RWPE2 (cell line): ENCODE measurements at regions not wholly inside any gene's neighbourhood (a gene's known extent, or its start where the extent isn't known, plus 50 kb on each side); places are given as distances from the start of the nearest gene placed in this dataset.
"Not testable (repeated sequence)": the region's sequence is repeated elsewhere in the genome, so short reads cannot be mapped to it uniquely, and the experiment has no call there.

Experiments used
- ATAC-seq: fragments of 200-7000 bp; cut with Tn5 transposase; 3 replicates; pipeline ENCODE4 v1.9.1; 2021; ENCODE audit warnings: low read depth
- DNase-seq: peaks from one replicate; pipeline ENCODE4 v3.0.0-alpha.2; 2020; ENCODE audit warnings: low spot score
- H3K27ac ChIP-seq: fragments of 450-650 bp; 2 replicates; pipeline ENCODE4 v1.5.1; 2017; ENCODE audit warnings: mild to moderate bottlenecking; ENCODE audit not compliant: poor library complexity, severe bottlenecking
- H3K27me3 ChIP-seq: fragments of 250-450 bp; sonication (Bioruptor Pico); 2 replicates; pipeline ENCODE4 v1.5.1; 2021; ENCODE audit warnings: mild to moderate bottlenecking, moderate library complexity; ENCODE audit not compliant: insufficient read depth, poor library complexity, severe bottlenecking
- H3K36me3 ChIP-seq: fragments of 250-450 bp; sonication (Bioruptor Pico); 2 replicates; pipeline ENCODE4 v1.5.1; 2020; ENCODE audit warnings: low read depth, mild to moderate bottlenecking, moderate library complexity
- H3K4me1 ChIP-seq: fragments of 250-450 bp; sonication (Bioruptor Pico); 2 replicates; pipeline ENCODE4 v1.5.1; 2021; ENCODE audit warnings: mild to moderate bottlenecking, moderate library complexity; ENCODE audit not compliant: insufficient read depth, poor library complexity, severe bottlenecking
- H3K4me3 ChIP-seq: fragments of 250-450 bp; sonication (Bioruptor Pico); 2 replicates; pipeline ENCODE4 v1.5.1; 2021; ENCODE audit warnings: mild to moderate bottlenecking, moderate library complexity; ENCODE audit not compliant: severe bottlenecking
- H3K9me3 ChIP-seq: fragments of 250-450 bp; sonication (Bioruptor Pico); 2 replicates; pipeline ENCODE4 v1.5.1; 2021; ENCODE audit warnings: mild to moderate bottlenecking, moderate library complexity; ENCODE audit not compliant: severe bottlenecking
- TF ChIP-seq, protein P1 (sequence below): fragments of 450-650 bp; IDR thresholded peaks from one replicate; pipeline ENCODE4 v1.5.1; 2017; ENCODE audit warnings: mild to moderate bottlenecking, moderate library complexity; ENCODE audit not compliant: poor library complexity, severe bottlenecking

DNA sequence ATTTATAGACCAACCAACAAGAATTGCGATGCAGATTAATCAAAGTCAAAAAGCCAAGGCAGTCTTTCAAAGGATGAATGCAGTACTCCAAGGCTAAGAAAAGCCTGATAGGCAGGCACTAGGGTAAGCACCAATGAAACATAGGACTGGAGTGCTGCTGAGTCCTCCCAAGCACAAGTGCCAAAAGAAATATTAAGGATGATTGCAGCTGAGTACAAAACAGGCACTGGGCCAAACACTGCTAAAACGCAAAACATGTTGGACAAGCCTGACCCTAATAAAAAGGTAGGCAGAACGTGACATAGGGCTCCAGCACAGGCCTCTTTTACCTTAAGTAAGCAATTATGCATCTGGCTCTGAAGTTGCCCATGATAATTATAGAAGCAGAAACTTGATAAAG, 160.1 kb upstream of the LRP1B start:
- Histone ChIP-seq H3K4me1 (peaks cover 4% of the 10 kb centered on the region), H3K36me3 (no peaks in the 10 kb centered on the region), H3K9me3 (no peaks in the 10 kb centered on the region), H3K27me3 (no peaks in the 10 kb centered on the region), H3K27ac (peak overlapping the region; percentile 36), H3K4me3 (no peak overlapping the region)
- peak; percentile 59; the same call in 2 of the 3 replicates for ATAC-seq
- no peak for DNase-seq
- TF ChIP-seq, protein P1, sequence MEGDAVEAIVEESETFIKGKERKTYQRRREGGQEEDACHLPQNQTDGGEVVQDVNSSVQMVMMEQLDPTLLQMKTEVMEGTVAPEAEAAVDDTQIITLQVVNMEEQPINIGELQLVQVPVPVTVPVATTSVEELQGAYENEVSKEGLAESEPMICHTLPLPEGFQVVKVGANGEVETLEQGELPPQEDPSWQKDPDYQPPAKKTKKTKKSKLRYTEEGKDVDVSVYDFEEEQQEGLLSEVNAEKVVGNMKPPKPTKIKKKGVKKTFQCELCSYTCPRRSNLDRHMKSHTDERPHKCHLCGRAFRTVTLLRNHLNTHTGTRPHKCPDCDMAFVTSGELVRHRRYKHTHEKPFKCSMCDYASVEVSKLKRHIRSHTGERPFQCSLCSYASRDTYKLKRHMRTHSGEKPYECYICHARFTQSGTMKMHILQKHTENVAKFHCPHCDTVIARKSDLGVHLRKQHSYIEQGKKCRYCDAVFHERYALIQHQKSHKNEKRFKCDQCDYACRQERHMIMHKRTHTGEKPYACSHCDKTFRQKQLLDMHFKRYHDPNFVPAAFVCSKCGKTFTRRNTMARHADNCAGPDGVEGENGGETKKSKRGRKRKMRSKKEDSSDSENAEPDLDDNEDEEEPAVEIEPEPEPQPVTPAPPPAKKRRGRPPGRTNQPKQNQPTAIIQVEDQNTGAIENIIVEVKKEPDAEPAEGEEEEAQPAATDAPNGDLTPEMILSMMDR = no peak

DNA sequence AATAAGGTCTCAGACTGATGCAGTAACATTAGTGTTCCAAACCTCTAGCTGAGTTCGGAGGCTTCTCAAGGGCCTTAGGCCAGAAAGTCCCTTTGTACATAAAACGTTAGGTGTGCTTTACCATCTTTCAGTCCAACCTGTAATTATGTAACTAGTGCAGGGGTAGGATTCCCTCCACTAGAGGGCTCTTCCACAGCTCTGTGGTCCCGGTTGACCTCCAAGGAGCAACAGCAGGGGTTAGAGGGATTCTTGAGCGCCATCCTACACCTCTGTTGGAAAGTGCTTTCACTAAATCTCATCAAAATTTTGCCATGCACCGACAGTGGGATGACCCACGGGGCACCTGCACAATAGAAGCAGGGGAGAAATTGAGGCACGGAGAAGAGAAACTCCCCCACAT, 155.8 kb upstream of the LRP1B start:
- ATAC-seq = no peak
- H3K27ac ChIP-seq = no peak overlapping the region
- no peaks in the 10 kb centered on the region for H3K36me3 ChIP-seq
- TF ChIP-seq, protein P1 = peak; percentile 43
- H3K9me3 ChIP-seq = no peaks in the 10 kb centered on the region
- H3K27me3 ChIP-seq = no peaks in the 10 kb centered on the region
- DNase-seq = no peak
- H3K4me3 ChIP-seq = no peak overlapping the region
- H3K4me1 ChIP-seq = peaks cover under 1% of the 10 kb centered on the region

DNA sequence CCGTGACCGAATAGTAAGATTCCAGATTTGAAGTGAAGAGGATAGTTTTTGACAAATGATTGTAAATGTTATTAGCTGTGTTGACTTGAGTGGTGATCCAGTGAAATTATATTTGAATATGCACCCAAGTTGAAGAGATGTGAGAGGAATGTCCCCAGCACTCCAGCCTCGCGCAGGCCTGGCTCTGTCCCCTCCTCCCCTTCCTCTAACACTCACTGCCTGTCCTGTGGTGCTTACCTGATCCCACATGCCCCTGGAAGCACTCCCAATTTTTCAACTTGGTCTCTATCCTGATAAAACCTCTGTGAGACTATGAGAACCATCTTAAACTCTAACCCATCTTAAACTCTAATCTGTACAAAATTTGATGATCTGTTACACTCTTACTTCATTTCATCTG, 154.7 kb upstream of the LRP1B start:
- Histone ChIP-seq H3K36me3 (no peaks in the 10 kb centered on the region), H3K9me3 (no peaks in the 10 kb centered on the region), H3K27ac (no peak overlapping the region), H3K4me1 (no peaks in the 10 kb centered on the region), H3K27me3 (no peaks in the 10 kb centered on the region), H3K4me3 (no peak overlapping the region)
- TF ChIP-seq, protein P1 = no peak
- DNase-seq (no peak), ATAC-seq (no peak)

DNA sequence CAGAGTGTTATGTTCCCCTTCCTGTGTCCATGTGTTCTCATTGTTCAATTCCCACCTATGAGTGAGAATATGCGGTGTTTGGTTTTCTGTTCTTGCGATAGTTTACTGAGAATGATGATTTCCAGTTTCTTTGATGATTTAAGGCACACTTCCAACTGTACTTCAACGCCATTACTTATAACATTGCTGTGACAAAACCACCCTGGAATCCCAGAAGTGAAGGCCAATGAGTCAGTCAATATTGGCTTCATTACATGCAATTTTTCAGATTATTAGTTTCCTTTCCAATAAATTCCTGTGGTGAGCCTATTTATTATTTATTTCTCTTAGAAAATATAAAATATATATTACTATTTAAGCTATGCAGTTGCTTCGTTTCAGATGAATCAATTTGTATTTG, 153.5 kb upstream of the LRP1B start:
- not testable (repeated sequence) for H3K4me1 ChIP-seq, H3K27me3 ChIP-seq, DNase-seq, H3K4me3 ChIP-seq, H3K9me3 ChIP-seq, H3K27ac ChIP-seq, ATAC-seq, H3K36me3 ChIP-seq

DNA sequence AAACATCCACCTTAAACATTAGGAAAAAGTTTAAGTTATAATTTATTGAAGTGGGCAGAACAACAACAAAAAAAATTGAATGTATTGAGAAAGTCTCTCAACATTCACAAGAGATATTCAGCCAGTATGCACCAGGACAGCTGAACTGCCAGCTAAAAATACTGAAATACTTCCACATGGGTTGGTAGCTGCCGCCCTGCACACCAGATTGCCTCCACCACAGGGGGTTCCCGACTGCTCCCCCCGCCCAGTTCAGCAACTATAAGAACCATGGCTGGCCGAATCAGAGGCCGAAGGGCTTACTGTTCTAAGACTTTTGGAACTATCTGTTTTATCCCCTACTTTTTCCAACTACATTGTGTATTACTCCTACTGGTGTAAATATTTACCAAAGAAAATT, 150.0 kb upstream of the LRP1B start:
- H3K27me3 ChIP-seq = no peaks in the 10 kb centered on the region
- H3K4me3 ChIP-seq = no peak overlapping the region
- DNase-seq (no peak), ATAC-seq (no peak)
- no peaks in the 10 kb centered on the region for H3K9me3 ChIP-seq
- TF ChIP-seq, protein P1 = no peak
- H3K27ac ChIP-seq = no peak overlapping the region
- no peaks in the 10 kb centered on the region for H3K36me3 ChIP-seq
- H3K4me1 ChIP-seq = no peaks in the 10 kb centered on the region

DNA sequence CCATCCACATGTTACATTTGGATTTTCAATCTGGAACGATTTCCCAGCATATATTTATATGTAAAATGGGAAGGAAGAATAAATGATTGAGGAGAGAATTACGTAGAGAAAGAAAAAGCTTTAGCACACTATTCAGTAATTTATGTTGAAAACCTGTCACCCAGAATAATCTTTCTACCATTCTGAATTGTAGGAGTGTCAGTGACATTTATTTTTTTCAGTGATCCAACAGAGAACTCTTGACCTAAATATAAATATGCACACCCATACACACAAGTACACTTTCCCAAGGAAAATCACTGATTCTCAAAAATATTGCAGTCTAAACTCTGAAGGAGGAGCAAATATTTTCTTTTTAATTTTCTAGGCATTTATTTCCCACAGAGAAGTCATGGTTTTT, 140.2 kb upstream of the LRP1B start:
- ATAC-seq (no peak), DNase-seq (no peak)
- H3K9me3 ChIP-seq = no peaks in the 10 kb centered on the region
- H3K27me3 ChIP-seq = no peaks in the 10 kb centered on the region
- H3K4me3 ChIP-seq = no peak overlapping the region
- TF ChIP-seq, protein P1 = no peak
- no peak overlapping the region for H3K27ac ChIP-seq
- H3K4me1 ChIP-seq = no peaks in the 10 kb centered on the region
- no peaks in the 10 kb centered on the region for H3K36me3 ChIP-seq
